Endodermal cell (in vitro differentiated cells): ENCODE measurements at regions not wholly inside any gene's neighbourhood (a gene's known extent, or its start where the extent isn't known, plus 50 kb on each side); places are given as distances from the start of the nearest gene placed in this dataset.

Experiments
- DNase-seq: peaks from one replicate; pipeline ENCODE4 v3.0.0-alpha.2; 2017
- H3K27ac ChIP-seq: 2 replicates; pipeline ENCODE4 v1.5.1; 2013; ENCODE audit warnings: mild to moderate bottlenecking, low read depth, low read length, moderate library complexity
- H3K27me3 ChIP-seq: 2 replicates; pipeline ENCODE4 v1.6.1; 2013; ENCODE audit warnings: mild to moderate bottlenecking, low read length, moderate library complexity; ENCODE audit not compliant: insufficient read depth, control insufficient read depth, poor library complexity, severe bottlenecking
- H3K36me3 ChIP-seq: 2 replicates; pipeline ENCODE4 v1.7.0; 2013; ENCODE audit warnings: mild to moderate bottlenecking, low read length, moderate library complexity; ENCODE audit not compliant: control insufficient read depth, insufficient read depth
- H3K4me1 ChIP-seq: one replicate; pipeline ENCODE4 v1.7.0; 2013; ENCODE audit warnings: low read length; ENCODE audit not compliant: control insufficient read depth, insufficient read depth
- H3K4me3 ChIP-seq: 2 replicates; pipeline ENCODE4 v1.5.1; 2013; ENCODE audit warnings: mild to moderate bottlenecking, low read length, moderate library complexity
- H3K9ac ChIP-seq: 2 replicates; pipeline ENCODE4 v1.6.1; 2013; ENCODE audit warnings: mild to moderate bottlenecking, low read length, moderate library complexity; ENCODE audit not compliant: poor library complexity, severe bottlenecking; ENCODE audit errors: extremely low read depth
- H3K9me3 ChIP-seq: 2 replicates; pipeline ENCODE4 v1.6.1; 2013; ENCODE audit warnings: mild to moderate bottlenecking, low read length, moderate library complexity; ENCODE audit not compliant: control insufficient read depth
- H3K27ac Mint-ChIP-seq: 2 replicates; pipeline ENCODE4 v1.8.0; 2020; ENCODE audit warnings: mixed read lengths
- H3K27me3 Mint-ChIP-seq: 2 replicates; pipeline ENCODE4 v1.8.0; 2021; ENCODE audit warnings: mild to moderate bottlenecking, mixed read lengths; ENCODE audit not compliant: insufficient read depth
- H3K36me3 Mint-ChIP-seq: 2 replicates; pipeline ENCODE4 v1.8.0; 2020; ENCODE audit warnings: low read depth, mixed read lengths
- H3K4me1 Mint-ChIP-seq: 2 replicates; pipeline ENCODE4 v1.8.0; 2020; ENCODE audit warnings: mixed read lengths
- H3K4me3 Mint-ChIP-seq: 2 replicates; pipeline ENCODE4 v1.8.0; 2020; ENCODE audit warnings: mild to moderate bottlenecking, moderate library complexity, mixed read lengths
- H3K9me3 Mint-ChIP-seq: 2 replicates; pipeline ENCODE4 v1.8.0; 2020; ENCODE audit warnings: mild to moderate bottlenecking, mixed read lengths
- CTCF ChIP-seq: fragments of 200-600 bp; sonication (generic); conservative IDR thresholded peaks from 2 replicates; pipeline ENCODE4 v1.5.0; 2021; ENCODE audit warnings: antibody characterized with exemption, mild to moderate bottlenecking
- WGBS, 2 experiments: methylation state at CpG; one replicate each; pipeline versions ENCODE4 v1.1.5 to v1.1.7; 2013; ENCODE audit warnings: missing lambda C conversion rate in 2 of 2, mixed read lengths in 1 of 2; ENCODE audit not compliant: insufficient coverage in 1 of 2, insufficient read length in 1 of 2; 5-methylcytosine and 5-hydroxymethylcytosine counted together

DNA sequence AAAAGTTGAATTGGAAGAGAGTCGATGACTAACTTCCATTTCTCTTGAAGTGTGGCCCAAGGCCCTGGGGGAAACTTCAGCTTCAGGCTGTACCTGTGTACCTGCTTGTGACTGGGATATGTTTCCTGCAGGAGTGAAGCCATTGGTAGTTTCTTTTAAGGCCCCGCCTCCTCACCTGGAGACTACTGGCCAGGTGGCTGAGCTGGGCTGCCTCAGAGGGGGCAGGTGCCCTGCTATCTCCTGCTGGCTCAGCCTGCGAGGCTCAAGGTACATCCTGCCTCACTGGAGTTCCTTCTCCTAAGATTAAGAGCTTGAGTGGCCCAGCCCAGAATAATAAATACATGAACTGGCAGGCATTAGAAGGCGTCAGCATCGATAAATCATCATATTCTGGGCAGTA is 121.6 kb upstream of the ROPN1 start:
- 91 to 93% methylated on average over 5 of the region's 5 CpGs for WGBS, 2 experiments
- peaks cover 2% of the 10 kb centered on the region for H3K4me1 Mint-ChIP-seq
- H3K27me3 Mint-ChIP-seq, result no peaks in the 10 kb centered on the region
- Histone ChIP-seq H3K36me3 (no peaks in the 10 kb centered on the region), H3K4me1 (no peaks in the 10 kb centered on the region), H3K9ac (no peak overlapping the region), H3K27ac (no peak overlapping the region), H3K9me3 (peaks cover 5% of the 10 kb centered on the region), H3K27me3 (no peaks in the 10 kb centered on the region), H3K4me3 (no peak overlapping the region)
- DNase-seq, result peak; percentile 59
- H3K36me3 Mint-ChIP-seq, result no peaks in the 10 kb centered on the region
- H3K4me3 Mint-ChIP-seq, result no peak overlapping the region
- peaks cover 1% of the 10 kb centered on the region for H3K9me3 Mint-ChIP-seq
- no peak overlapping the region for H3K27ac Mint-ChIP-seq
- no peak for TF ChIP-seq CTCF

DNA sequence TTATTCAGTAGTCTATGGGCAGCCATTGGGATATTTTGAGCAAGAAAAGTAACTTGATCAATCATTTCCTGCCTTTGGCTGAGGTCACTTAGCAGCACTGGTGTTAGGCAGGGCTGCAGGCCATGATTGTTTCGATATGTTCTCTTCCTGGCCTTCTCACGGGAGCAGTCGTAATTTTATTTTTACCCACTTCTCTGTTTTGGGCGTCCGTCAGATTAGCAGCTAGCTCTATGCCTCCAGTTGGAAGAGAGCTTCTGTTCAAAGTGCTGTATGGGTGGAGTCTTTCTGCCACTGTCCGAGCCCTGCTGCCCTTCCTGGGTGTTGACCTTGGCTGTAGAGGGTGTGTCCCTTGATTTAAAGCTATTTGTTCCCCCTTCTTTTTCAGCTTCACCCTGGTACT is 123.4 kb upstream of the ROPN1 start:
- no peak overlapping the region for H3K4me3 Mint-ChIP-seq
- no peaks in the 10 kb centered on the region for H3K36me3 Mint-ChIP-seq
- H3K4me1 ChIP-seq, result no peaks in the 10 kb centered on the region
- H3K36me3 ChIP-seq, result no peaks in the 10 kb centered on the region
- H3K27ac ChIP-seq, result no peak overlapping the region
- H3K9ac ChIP-seq, result no peak overlapping the region
- 97 to 100% methylated on average over 2 to 6 of the region's 6 CpGs for WGBS, 2 experiments
- H3K27me3 ChIP-seq, result no peaks in the 10 kb centered on the region
- TF ChIP-seq CTCF, result no peak
- no peak overlapping the region for H3K4me3 ChIP-seq
- H3K27me3 Mint-ChIP-seq, result no peaks in the 10 kb centered on the region
- no peaks in the 10 kb centered on the region for H3K9me3 Mint-ChIP-seq
- no peak overlapping the region for H3K27ac Mint-ChIP-seq
- no peak for DNase-seq
- H3K4me1 Mint-ChIP-seq, result peaks cover 2% of the 10 kb centered on the region
- no peaks in the 10 kb centered on the region for H3K9me3 ChIP-seq

DNA sequence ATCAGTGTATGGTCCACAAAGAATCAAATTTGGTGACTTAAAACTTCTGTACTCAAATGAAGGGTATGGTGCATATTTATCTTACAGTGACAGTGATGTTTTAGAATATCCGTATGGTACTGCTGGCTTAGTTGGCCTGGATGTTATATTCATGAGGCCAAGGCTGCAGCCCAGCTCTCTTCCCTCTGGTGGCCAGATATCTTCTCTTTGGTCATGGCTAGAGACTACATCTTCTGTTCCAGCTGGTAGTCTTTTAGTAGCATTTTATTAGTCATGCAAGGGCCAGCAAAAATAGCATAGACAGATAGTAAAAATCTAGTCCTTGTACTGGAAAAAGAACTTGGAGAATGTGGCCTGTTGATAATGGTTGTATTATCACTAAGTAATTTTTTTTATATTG is 124.0 kb upstream of the ROPN1 start:
- no peaks in the 10 kb centered on the region for H3K36me3 ChIP-seq
- H3K4me1 ChIP-seq, result no peaks in the 10 kb centered on the region
- Mint-ChIP-seq H3K4me1 (no peaks in the 10 kb centered on the region), H3K4me3 (no peak overlapping the region), H3K36me3 (no peaks in the 10 kb centered on the region), H3K27ac (no peak overlapping the region), H3K27me3 (no peaks in the 10 kb centered on the region), H3K9me3 (no peaks in the 10 kb centered on the region)
- no peaks in the 10 kb centered on the region for H3K27me3 ChIP-seq
- no peak for DNase-seq
- H3K9me3 ChIP-seq, result no peaks in the 10 kb centered on the region
- WGBS, 2 experiments, result 84% methylated on average over 1 of the region's 1 CpG; no CpG with 5 or more reads in 1 of the 2 experiments
- no peak overlapping the region for H3K27ac ChIP-seq
- no peak for TF ChIP-seq CTCF
- no peak overlapping the region for H3K4me3 ChIP-seq
- no peak overlapping the region for H3K9ac ChIP-seq
